BJ (cell line): ENCODE measurements at regions not wholly inside any gene's neighbourhood (a gene's known extent, or its start where the extent isn't known, plus 50 kb on each side); places are given as distances from the start of the nearest gene placed in this dataset.

Source experiments
- CTCF ChIA-PET: fragments of 350-600 bp; formaldehyde crosslinking; extraction: SDS; loops from one replicate; lab custom pipeline; 2021; ENCODE audit warnings: antibody characterized with exemption, inconsistent platforms; lab: Yijun Ruan, JAX
- POLR2A ChIA-PET: fragments of 300-600 bp; sonication (Branson Sonifier 250); formaldehyde crosslinking; extraction: SDS; loops from one replicate; lab custom pipeline; 2021; ENCODE audit warnings: antibody characterized with exemption; lab: Charles Lee
- DNase-seq: peaks from one replicate; pipeline ENCODE4 v3.0.0-alpha.2; 2011; ENCODE audit warnings: low read depth
- H3K27me3 ChIP-seq: 2 replicates; pipeline ENCODE4 v1.6.0; 2011; ENCODE audit warnings: low read length; ENCODE audit not compliant: control insufficient read depth, insufficient read depth
- H3K36me3 ChIP-seq: 2 replicates; pipeline ENCODE4 v1.5.1; 2011; ENCODE audit warnings: low read length; ENCODE audit not compliant: control insufficient read depth, insufficient read depth
- H3K4me3 ChIP-seq: 2 replicates; pipeline ENCODE4 v1.5.1; 2011; ENCODE audit warnings: low read depth, mild to moderate bottlenecking, control low read depth, low read length
- TF ChIP-seq, protein P1 (sequence below): IDR thresholded peaks from 2 replicates; pipeline ENCODE4 v1.5.1; 2011; ENCODE audit warnings: low read depth, mild to moderate bottlenecking, control low read depth, inconsistent platforms, low read length, moderate library complexity; ENCODE audit not compliant: insufficient read depth

GRCh38 chr18:44500808-44501610 lies 179.7 kb upstream of the SETBP1 start:
- H3K27me3 ChIP-seq, result no peaks in the 10 kb centered on the region
- POLR2A ChIA-PET, result no interaction called here
- H3K36me3 ChIP-seq, result no peaks in the 10 kb centered on the region
- TF ChIP-seq, protein P1, sequence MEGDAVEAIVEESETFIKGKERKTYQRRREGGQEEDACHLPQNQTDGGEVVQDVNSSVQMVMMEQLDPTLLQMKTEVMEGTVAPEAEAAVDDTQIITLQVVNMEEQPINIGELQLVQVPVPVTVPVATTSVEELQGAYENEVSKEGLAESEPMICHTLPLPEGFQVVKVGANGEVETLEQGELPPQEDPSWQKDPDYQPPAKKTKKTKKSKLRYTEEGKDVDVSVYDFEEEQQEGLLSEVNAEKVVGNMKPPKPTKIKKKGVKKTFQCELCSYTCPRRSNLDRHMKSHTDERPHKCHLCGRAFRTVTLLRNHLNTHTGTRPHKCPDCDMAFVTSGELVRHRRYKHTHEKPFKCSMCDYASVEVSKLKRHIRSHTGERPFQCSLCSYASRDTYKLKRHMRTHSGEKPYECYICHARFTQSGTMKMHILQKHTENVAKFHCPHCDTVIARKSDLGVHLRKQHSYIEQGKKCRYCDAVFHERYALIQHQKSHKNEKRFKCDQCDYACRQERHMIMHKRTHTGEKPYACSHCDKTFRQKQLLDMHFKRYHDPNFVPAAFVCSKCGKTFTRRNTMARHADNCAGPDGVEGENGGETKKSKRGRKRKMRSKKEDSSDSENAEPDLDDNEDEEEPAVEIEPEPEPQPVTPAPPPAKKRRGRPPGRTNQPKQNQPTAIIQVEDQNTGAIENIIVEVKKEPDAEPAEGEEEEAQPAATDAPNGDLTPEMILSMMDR, result no peak
- no peak for DNase-seq
- H3K4me3 ChIP-seq, result no peak overlapping the region
- CTCF ChIA-PET, result no interaction called here

DNA sequence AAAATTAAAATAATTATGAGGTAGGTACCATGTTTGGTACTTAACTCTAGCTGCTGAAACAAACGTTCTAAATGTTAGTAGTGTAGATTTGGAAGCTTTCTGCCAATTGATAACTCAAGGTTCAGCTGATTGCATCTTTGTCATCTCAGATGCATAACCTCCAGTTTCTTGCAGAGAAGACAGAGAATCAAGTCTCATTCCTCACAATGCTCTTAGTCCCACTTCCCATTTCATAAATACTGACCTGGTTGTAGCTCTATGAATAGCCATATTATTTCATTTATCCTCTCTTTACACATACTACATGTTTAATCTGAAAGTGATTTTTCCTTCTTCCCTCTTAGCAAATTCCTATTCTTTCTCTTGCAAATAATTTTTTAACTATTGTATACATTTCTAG lies 178.5 kb upstream of the SETBP1 start:
- no peak overlapping the region for H3K4me3 ChIP-seq
- TF ChIP-seq, protein P1, result no peak
- no peak for DNase-seq
- no peaks in the 10 kb centered on the region for H3K27me3 ChIP-seq
- POLR2A ChIA-PET, result no interaction called here
- CTCF ChIA-PET, result no interaction called here
- H3K36me3 ChIP-seq, result no peaks in the 10 kb centered on the region

DNA sequence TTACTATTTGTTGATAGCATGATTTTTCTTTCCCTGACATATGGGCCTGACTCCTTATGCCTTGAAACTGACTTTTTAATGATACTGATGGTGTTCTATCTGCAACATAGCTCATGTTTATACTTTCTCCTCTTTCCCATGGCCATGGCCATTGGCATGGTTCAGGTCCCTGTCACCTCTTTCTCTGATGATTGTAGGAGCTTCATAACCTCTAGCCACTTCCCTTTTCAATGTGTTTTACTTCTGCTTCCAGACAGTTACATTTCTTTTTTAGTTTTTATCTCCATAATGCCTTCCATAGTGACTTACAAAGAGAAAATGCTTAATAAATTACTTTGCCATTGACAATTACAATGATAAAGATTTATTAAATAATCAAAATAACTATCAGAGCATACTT lies 177.9 kb upstream of the SETBP1 start:
- no peaks in the 10 kb centered on the region for H3K36me3 ChIP-seq
- TF ChIP-seq, protein P1, result no peak
- POLR2A ChIA-PET, result no interaction called here
- H3K27me3 ChIP-seq, result no peaks in the 10 kb centered on the region
- no peak for DNase-seq
- CTCF ChIA-PET, result no interaction called here
- H3K4me3 ChIP-seq, result no peak overlapping the region

DNA sequence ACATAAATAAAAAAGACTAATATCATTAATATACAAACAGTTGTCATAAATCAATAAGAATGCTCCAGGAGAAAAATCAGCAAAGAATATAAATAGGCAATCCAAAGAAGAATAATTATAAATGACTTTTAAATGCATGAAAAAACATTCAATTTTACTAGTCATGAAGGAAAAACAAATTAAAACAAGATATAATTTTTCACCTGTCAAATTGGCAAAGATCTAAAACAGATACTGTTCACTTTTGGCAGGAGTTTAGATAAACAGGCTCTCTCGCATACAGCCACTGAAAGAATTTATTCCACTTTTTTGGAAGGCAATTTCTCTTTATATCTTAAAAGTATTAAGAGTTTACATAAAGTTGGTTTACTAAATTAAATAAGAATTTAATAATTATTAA lies 176.8 kb upstream of the SETBP1 start:
- Histone ChIP-seq H3K36me3 (no peaks in the 10 kb centered on the region), H3K4me3 (no peak overlapping the region), H3K27me3 (no peaks in the 10 kb centered on the region)
- ChIA-PET POLR2A (no interaction called here), CTCF (no interaction called here)
- TF ChIP-seq, protein P1, result no peak
- DNase-seq, result no peak

GRCh38 chr18:44507729-44508325 lies 172.9 kb upstream of the SETBP1 start:
- Histone ChIP-seq H3K4me3 (no peak overlapping the region), H3K36me3 (no peaks in the 10 kb centered on the region), H3K27me3 (no peaks in the 10 kb centered on the region)
- CTCF ChIA-PET, result no interaction called here
- DNase-seq, result no peak
- POLR2A ChIA-PET, result interaction anchor here (0.6 kb wide), 1 partner anchor 195 kb away, joined by 3 read pairs; no protein-coding TSS in a partner anchor
- TF ChIP-seq, protein P1, result no peak
